ENCODE measurements at regions not wholly inside any gene's neighbourhood (a gene's known extent, or its start where the extent isn't known, plus 50 kb on each side); places are given as distances from the start of the nearest gene placed in this dataset.

- TF ChIP-seq POLR2A (IDR thresholded peaks at IDR 0.05) (no peak), CTCF (IDR thresholded peaks at IDR 0.05) (no peak)
Measured at GRCh38 chr1:87650306-87650705, 321.6 kb downstream of the LMO4 start.
